NB4 (cell line): ENCODE measurements at regions not wholly inside any gene's neighbourhood (a gene's known extent, or its start where the extent isn't known, plus 50 kb on each side); places are given as distances from the start of the nearest gene placed in this dataset.
"Not testable (repeated sequence)": the region's sequence is repeated elsewhere in the genome, so short reads cannot be mapped to it uniquely, and the experiment has no call there.

ENCODE experiments used
- DNase-seq: peaks from one replicate; pipeline ENCODE4 v3.0.0; 2010; ENCODE audit warnings: low read depth
- H3K4me3 ChIP-seq: one replicate; pipeline ENCODE4 v1.5.1; 2011; ENCODE audit warnings: mild to moderate bottlenecking, low read depth, low read length, moderate library complexity
- CTCF ChIP-seq: IDR thresholded peaks from one replicate; pipeline ENCODE4 v1.5.1; 2012; ENCODE audit warnings: low read depth, low read length
- MAX ChIP-seq: IDR thresholded peaks from 2 replicates; pipeline ENCODE4 v1.6.1; 2011; ENCODE audit warnings: low read depth, low read length
- MYC ChIP-seq: IDR thresholded peaks from 2 replicates; pipeline ENCODE4 v1.6.1; 2011; ENCODE audit warnings: low read depth, low read length
- POLR2A ChIP-seq: IDR thresholded peaks from 2 replicates; pipeline ENCODE4 v1.6.1; 2011; ENCODE audit warnings: mild to moderate bottlenecking; ENCODE audit not compliant: insufficient read length; ENCODE audit errors: extremely low read depth

GRCh38 chr10:130513686-130514476 lies 377.7 kb downstream of the GLRX3 start:
- DNase-seq, result no peak
- H3K4me3 ChIP-seq, result no peak overlapping the region
- TF ChIP-seq CTCF, result no peak
- no peak for TF ChIP-seq POLR2A
- TF ChIP-seq MYC, result no peak
- no peak for TF ChIP-seq MAX

- DNase-seq, result no peak
- no peak overlapping the region for H3K4me3 ChIP-seq
- TF ChIP-seq MYC (no peak), MAX (no peak), POLR2A (no peak), CTCF (no peak)
These were observed 379.5 kb downstream of the GLRX3 start for GRCh38 chr10:130515670-130516069.

GRCh38 chr10:130516141-130516735 lies 380.0 kb downstream of the GLRX3 start:
- DNase-seq, result no peak
- no peak for TF ChIP-seq MYC
- TF ChIP-seq MAX, result no peak
- no peak overlapping the region for H3K4me3 ChIP-seq

GRCh38 chr10:130518921-130519320 lies 382.7 kb downstream of the GLRX3 start:
- not testable (repeated sequence) for DNase-seq, H3K4me3 ChIP-seq

- no peak overlapping the region for H3K4me3 ChIP-seq
- DNase-seq, result no peak
- TF ChIP-seq MAX (no peak), CTCF (no peak), MYC (no peak), POLR2A (no peak)
These were observed 383.6 kb downstream of the GLRX3 start for GRCh38 chr10:130519791-130520190.

- DNase-seq, result no peak
- TF ChIP-seq MAX (no peak), POLR2A (no peak), CTCF (no peak), MYC (no peak)
- no peak overlapping the region for H3K4me3 ChIP-seq
These were observed 395.1 kb downstream of the GLRX3 start for GRCh38 chr10:130531312-130531711.
